IMR-90 (cell line): ENCODE measurements at regions not wholly inside any gene's neighbourhood (a gene's known extent, or its start where the extent isn't known, plus 50 kb on each side); places are given as distances from the start of the nearest gene placed in this dataset.

Source experiments
- ATAC-seq: fragments of 200-7000 bp; cut with Tn5 transposase; 2 replicates; pipeline ENCODE4 v1.9.1; 2020; ENCODE audit warnings: low read depth, mild to moderate bottlenecking, moderate library complexity
- BruUV-seq: library from RNA; stranded (reverse); fragments of 400-500 nt; replicated peaks from 2 replicates; lab custom pipeline; 2021; lab: Mats Ljungman, UMichigan
- CTCF ChIA-PET: fragments of 300-600 bp; formaldehyde crosslinking; extraction: SDS; loops from one replicate; lab custom pipeline; 2021; ENCODE audit warnings: antibody characterized with exemption; lab: Yijun Ruan, JAX
- POLR2A ChIA-PET: fragments of 300-600 bp; sonication (Branson Sonifier 250); formaldehyde crosslinking; loops from one replicate; lab custom pipeline; 2022; ENCODE audit warnings: antibody characterized with exemption; ENCODE audit not compliant: unreplicated experiment; lab: Charles Lee
- DNase-seq: peaks from one replicate; pipeline ENCODE4 v3.0.0; 2013
- H2AFZ ChIP-seq: replicated peaks from 2 replicates; pipeline ENCODE3; 2013; ENCODE audit warnings: low read length, mild to moderate bottlenecking; ENCODE audit not compliant: poor library complexity
- H2AK5ac ChIP-seq: 2 replicates; pipeline ENCODE4 v1.6.1; 2013; ENCODE audit warnings: low read depth, low read length, inconsistent platforms
- H2AK9ac ChIP-seq: replicated peaks from 2 replicates; pipeline ENCODE3; 2013; ENCODE audit warnings: mild to moderate bottlenecking, low read depth, low read length, moderate library complexity; ENCODE audit not compliant: poor library complexity
- H2BK120ac ChIP-seq: 2 replicates; pipeline ENCODE4 v1.6.1; 2013; ENCODE audit warnings: low read depth, low read length, inconsistent platforms
- H2BK15ac ChIP-seq: 3 replicates; pipeline ENCODE4 v1.6.1; 2013; ENCODE audit warnings: low read depth, low read length, inconsistent platforms
- H2BK20ac ChIP-seq: 2 replicates; pipeline ENCODE4 v1.6.1; 2013; ENCODE audit warnings: low read depth, mild to moderate bottlenecking, inconsistent platforms, low read length, moderate library complexity
- H2BK5ac ChIP-seq: 2 replicates; pipeline ENCODE4 v1.6.1; 2013; ENCODE audit warnings: mild to moderate bottlenecking, low read depth, low read length, inconsistent platforms; ENCODE audit not compliant: poor library complexity, severe bottlenecking
- H3K14ac ChIP-seq: replicated peaks from 2 replicates; pipeline ENCODE4 v1.6.1; 2013; ENCODE audit warnings: low read depth, low read length, inconsistent platforms
- H3K18ac ChIP-seq: 2 replicates; pipeline ENCODE4 v1.6.1; 2013; ENCODE audit warnings: low read depth, low read length, control low read depth
- H3K23ac ChIP-seq: 2 replicates; pipeline ENCODE4 v1.6.1; 2013; ENCODE audit warnings: low read depth, low read length, inconsistent platforms
- H3K27ac ChIP-seq: 2 replicates; pipeline ENCODE4 v1.5.1; 2013; ENCODE audit warnings: mild to moderate bottlenecking, control low read depth, low read length; ENCODE audit not compliant: insufficient read depth
- H3K27me3 ChIP-seq: 2 replicates; pipeline ENCODE4 v1.6.1; 2013; ENCODE audit warnings: low read length; ENCODE audit not compliant: control insufficient read depth, insufficient read depth
- H3K36me3 ChIP-seq: 2 replicates; pipeline ENCODE4 v1.6.1; 2013; ENCODE audit warnings: low read length, mixed read lengths; ENCODE audit not compliant: control insufficient read depth, insufficient read depth
- H3K4ac ChIP-seq: 2 replicates; pipeline ENCODE4 v1.6.1; 2013; ENCODE audit warnings: low read depth, low read length, inconsistent platforms
- H3K4me1 ChIP-seq: 2 replicates; pipeline ENCODE4 v1.6.1; 2013; ENCODE audit warnings: low read length, mixed read lengths; ENCODE audit not compliant: control insufficient read depth, insufficient read depth
- H3K4me2 ChIP-seq: 2 replicates; pipeline ENCODE4 v1.6.1; 2013; ENCODE audit warnings: low read depth, mild to moderate bottlenecking, control low read depth, low read length, moderate library complexity
- H3K4me3 ChIP-seq: 2 replicates; pipeline ENCODE4 v1.5.1; 2013; ENCODE audit warnings: low read depth, mild to moderate bottlenecking, control low read depth, low read length, moderate library complexity; ENCODE audit not compliant: insufficient read depth
- H3K56ac ChIP-seq: 2 replicates; pipeline ENCODE4 v1.6.1; 2013; ENCODE audit warnings: low read length, inconsistent platforms; ENCODE audit not compliant: insufficient read depth; ENCODE audit errors: extremely low read depth
- H3K79me1 ChIP-seq, 2 experiments: 2 replicates each; pipeline ENCODE4 v1.6.1; 2013; ENCODE audit warnings: low read length in 2 of 2, inconsistent platforms in 1 of 2, low read depth in 1 of 2
- H3K9ac ChIP-seq: 2 replicates; pipeline ENCODE4 v1.6.1; 2013; ENCODE audit warnings: low read depth, low read length, control low read depth
- H3K9me1 ChIP-seq: 2 replicates; pipeline ENCODE4 v1.6.1; 2013; ENCODE audit warnings: low read length, inconsistent platforms; ENCODE audit not compliant: insufficient read depth
- H3K9me3 ChIP-seq: 2 replicates; pipeline ENCODE4 v1.6.1; 2013; ENCODE audit warnings: low read length; ENCODE audit not compliant: control insufficient read depth, insufficient read depth
- H4K20me1 ChIP-seq: 2 replicates; pipeline ENCODE4 v1.6.1; 2013; ENCODE audit warnings: low read length, inconsistent platforms; ENCODE audit not compliant: insufficient read depth
- H4K5ac ChIP-seq: 2 replicates; pipeline ENCODE4 v1.6.1; 2013; ENCODE audit warnings: mild to moderate bottlenecking, low read depth, low read length, control low read depth
- H4K8ac ChIP-seq, 2 experiments: 2 replicates each; pipeline ENCODE4 v1.6.1; 2013; ENCODE audit warnings: low read depth in 2 of 2, low read length in 2 of 2, control low read depth in 1 of 2, inconsistent platforms in 1 of 2
- H4K91ac ChIP-seq: 2 replicates; pipeline ENCODE4 v1.6.1; 2013; ENCODE audit warnings: low read depth, low read length, inconsistent platforms; ENCODE audit not compliant: insufficient read depth
- BHLHE40 ChIP-seq: fragments of 150-350 bp; IDR thresholded peaks from 2 replicates; pipeline ENCODE4 v1.6.1; 2016; ENCODE audit warnings: mild to moderate bottlenecking, low read depth, low read length
- CEBPB ChIP-seq: IDR thresholded peaks from 2 replicates; pipeline ENCODE4 v1.6.1; 2012; ENCODE audit warnings: low read depth, low read length, improper control_type of control experiment
- CHD1 ChIP-seq: IDR thresholded peaks from 2 replicates; pipeline ENCODE4 v1.6.1; 2012; ENCODE audit warnings: low read depth, low read length, improper control_type of control experiment
- FOS ChIP-seq: fragments of 150-350 bp; IDR thresholded peaks from 2 replicates; pipeline ENCODE4 v1.6.1; 2016; ENCODE audit warnings: low read depth, low read length
- MAFK ChIP-seq: IDR thresholded peaks from 2 replicates; pipeline ENCODE4 v1.6.1; 2012; ENCODE audit warnings: low read depth, low read length, improper control_type of control experiment
- MAZ ChIP-seq: IDR thresholded peaks from 2 replicates; pipeline ENCODE4 v1.6.1; 2012; ENCODE audit warnings: low read depth, mild to moderate bottlenecking, low read length, improper control_type of control experiment, moderate library complexity, borderline replicate concordance
- RAD21 ChIP-seq: IDR thresholded peaks from 2 replicates; pipeline ENCODE4 v1.6.1; 2012; ENCODE audit warnings: low read length, improper control_type of control experiment
- USF2 ChIP-seq: fragments of 150-350 bp; IDR thresholded peaks from 2 replicates; pipeline ENCODE4 v1.6.1; 2017; ENCODE audit warnings: mild to moderate bottlenecking, antibody characterized with exemption, low read length, low read depth
- WGBS, 2 experiments: methylation state at CpG; one replicate each; pipeline versions ENCODE4 v1.1.5 to v1.1.7; 2013; ENCODE audit warnings: missing lambda C conversion rate in 2 of 2; ENCODE audit not compliant: insufficient read length in 1 of 2; ENCODE audit errors: extremely low coverage in 2 of 2; 5-methylcytosine and 5-hydroxymethylcytosine counted together
- dilution Hi-C: fragments of 300-500 bp; cut with HindIII; formaldehyde crosslinking; loops from one replicate; pipeline ENCODE4 v1.14.3; 2018; ENCODE audit warnings: low sequenced_read_pairs; ENCODE audit not compliant: unreplicated experiment
- in situ Hi-C: fragments of 300-500 bp; cut with MboI; formaldehyde crosslinking; loops from 3 replicates; pipeline ENCODE4 v1.14.3; 2019; ENCODE audit warnings: low sequenced_read_pairs, inconsistent platforms, mixed read lengths
- intact Hi-C: fragments of 100-400 bp; cut with micrococcal nuclease; formaldehyde crosslinking; loops from 2 replicates; pipeline ENCODE4 v1.10.0; 2022

GRCh38 chr2:203790134-203790852 is 77.3 kb upstream of the CTLA4 start:
- no peaks in the 10 kb centered on the region for H3K4me1 ChIP-seq
- peaks cover 3% of the 10 kb centered on the region; the same call in 1 of the 2 replicates for H3K27me3 ChIP-seq
- H2BK5ac ChIP-seq: no peak overlapping the region
- no peak overlapping the region for H2AK5ac ChIP-seq
- H4K20me1 ChIP-seq: no peaks in the 10 kb centered on the region
- no peak overlapping the region for H4K5ac ChIP-seq
- no peaks in the 10 kb centered on the region for H3K9me3 ChIP-seq
- no peak overlapping the region for H3K27ac ChIP-seq
- TF ChIP-seq RAD21 (no peak), FOS (no peak), CHD1 (no peak), MAFK (no peak), CEBPB (peak; percentile 90), USF2 (no peak), MAZ (no peak), BHLHE40 (no peak)
- H4K91ac ChIP-seq: no peak overlapping the region
- H2AK9ac ChIP-seq: no peak overlapping the region
- H2AFZ ChIP-seq: no peak overlapping the region
- no peak for ATAC-seq
- ChIA-PET CTCF (no interaction called here), POLR2A (no interaction called here)
- H2BK20ac ChIP-seq: no peak overlapping the region
- H2BK120ac ChIP-seq: no peak overlapping the region
- H3K14ac ChIP-seq: no peak overlapping the region
- BruUV-seq: no TSS peak
- in situ Hi-C loops: no loop called here
- no peaks in the 10 kb centered on the region for H3K9me1 ChIP-seq
- no peak overlapping the region for H3K4ac ChIP-seq
- H3K4me3 ChIP-seq: no peak overlapping the region
- H3K18ac ChIP-seq: no peak overlapping the region
- H3K36me3 ChIP-seq: no peaks in the 10 kb centered on the region
- no peak overlapping the region for H3K23ac ChIP-seq
- intact Hi-C loops: no loop called here
- H3K79me1 ChIP-seq: no peaks in the 10 kb centered on the region
- dilution Hi-C loops: no loop called here
- H3K9ac ChIP-seq: no peak overlapping the region
- peak; percentile 15 for DNase-seq
- no peak overlapping the region for H3K4me2 ChIP-seq
- H4K8ac ChIP-seq: no peak overlapping the region
- no CpG with 5 or more reads among the region's 2 CpGs for WGBS, 2 experiments
- H3K56ac ChIP-seq: no peak overlapping the region
- H2BK15ac ChIP-seq: no peak overlapping the region
